ENCODE measurements at regions not wholly inside any gene's neighbourhood (a gene's known extent, or its start where the extent isn't known, plus 50 kb on each side); places are given as distances from the start of the nearest gene placed in this dataset.

GRCh38 chr1:58307431-58307830, 239.1 kb downstream of the OMA1 start:
- H3K4me3 ChIP-seq (ENCODE audit: low read depth, low read length) = no peak overlapping the region
- no peaks in the 10 kb centered on the region for H3K4me1 ChIP-seq
- DNase-seq = no peak
- no peaks in the 10 kb centered on the region for H3K27me3 ChIP-seq
- H3K9me3 ChIP-seq = no peaks in the 10 kb centered on the region
- TF ChIP-seq CTCF (IDR thresholded peaks at IDR 0.05; ENCODE audit: low read depth, low read length) = no peak
- H3K36me3 ChIP-seq = no peaks in the 10 kb centered on the region

GRCh38 chr1:58305622-58306021, 240.9 kb downstream of the OMA1 start:
- no peak for DNase-seq
- no peaks in the 10 kb centered on the region for H3K4me1 ChIP-seq
- no peak for TF ChIP-seq CTCF (IDR thresholded peaks at IDR 0.05; ENCODE audit: low read depth, low read length)
- H3K36me3 ChIP-seq = no peaks in the 10 kb centered on the region
- no peak overlapping the region for H3K4me3 ChIP-seq (ENCODE audit: low read depth, low read length)
- no peaks in the 10 kb centered on the region for H3K27me3 ChIP-seq
- H3K9me3 ChIP-seq = no peaks in the 10 kb centered on the region

- H3K4me3 ChIP-seq (ENCODE audit: low read depth, low read length) = no peak overlapping the region
- no peaks in the 10 kb centered on the region for H3K27me3 ChIP-seq
- no peaks in the 10 kb centered on the region for H3K9me3 ChIP-seq
- no peaks in the 10 kb centered on the region for H3K4me1 ChIP-seq
- no peak for TF ChIP-seq CTCF (IDR thresholded peaks at IDR 0.05; ENCODE audit: low read depth, low read length)
- no peaks in the 10 kb centered on the region for H3K36me3 ChIP-seq
- no peak for DNase-seq
Measured at GRCh38 chr1:58304346-58304975, 242.1 kb downstream of the OMA1 start.

GRCh38 chr1:58303841-58304240, 242.7 kb downstream of the OMA1 start:
- Histone ChIP-seq H3K27me3 (no peaks in the 10 kb centered on the region), H3K4me3 (ENCODE audit: low read depth, low read length) (no peak overlapping the region), H3K4me1 (no peaks in the 10 kb centered on the region), H3K9me3 (no peaks in the 10 kb centered on the region), H3K36me3 (no peaks in the 10 kb centered on the region)
- DNase-seq = no peak
- TF ChIP-seq CTCF (IDR thresholded peaks at IDR 0.05; ENCODE audit: low read depth, low read length) = no peak

- no peaks in the 10 kb centered on the region for H3K4me1 ChIP-seq
- H3K9me3 ChIP-seq = no peaks in the 10 kb centered on the region
- H3K27me3 ChIP-seq = no peaks in the 10 kb centered on the region
- H3K4me3 ChIP-seq (ENCODE audit: low read depth, low read length) = no peak overlapping the region
- no peaks in the 10 kb centered on the region for H3K36me3 ChIP-seq
- DNase-seq = no peak
- no peak for TF ChIP-seq CTCF (IDR thresholded peaks at IDR 0.05; ENCODE audit: low read depth, low read length)
Measured at GRCh38 chr1:58293388-58293787, 253.1 kb downstream of the OMA1 start.

GRCh38 chr1:58290685-58291372, 255.7 kb downstream of the OMA1 start:
- DNase-seq = no peak
- Histone ChIP-seq H3K9me3 (no peaks in the 10 kb centered on the region), H3K27me3 (no peaks in the 10 kb centered on the region), H3K4me1 (no peaks in the 10 kb centered on the region), H3K36me3 (no peaks in the 10 kb centered on the region), H3K4me3 (ENCODE audit: low read depth, low read length) (no peak overlapping the region)
- no peak for TF ChIP-seq CTCF (IDR thresholded peaks at IDR 0.05; ENCODE audit: low read depth, low read length)
